Endothelial cell of umbilical vein (primary cell): ENCODE measurements at regions not wholly inside any gene's neighbourhood (a gene's known extent, or its start where the extent isn't known, plus 50 kb on each side); places are given as distances from the start of the nearest gene placed in this dataset.

Experiments used
- BruUV-seq: library from RNA; stranded (reverse); fragments of 400-500 nt; replicated peaks from 2 replicates; lab custom pipeline; 2021; lab: Mats Ljungman, UMichigan
- CTCF ChIA-PET: fragments of 300-600, 350-600 bp; sonication (Branson Sonifier 250); formaldehyde crosslinking; loops from one replicate; lab custom pipeline; 2021; ENCODE audit warnings: antibody characterized with exemption, inconsistent platforms; lab: Charles Lee
- POLR2A ChIA-PET: fragments of 300-600, 350-600 bp; sonication (Branson Sonifier 250); formaldehyde crosslinking; loops from one replicate; lab custom pipeline; 2021; ENCODE audit warnings: antibody characterized with exemption, inconsistent platforms; lab: Charles Lee
- DNase-seq: peaks from one replicate; pipeline ENCODE4 v3.0.0-alpha.2; 2011; ENCODE audit warnings: low read depth, low spot score
- FAIRE-seq: peaks from 2 replicates; lab custom pipeline; 2011; peaks lifted over from hg19 to GRCh38; lab: Jason Lieb, UNC
- H2AFZ ChIP-seq: 2 replicates; pipeline ENCODE4 v1.6.0; 2012; ENCODE audit warnings: low read depth, low read length, control low read depth, inconsistent platforms
- H3K27ac ChIP-seq: 2 replicates; pipeline ENCODE4 v1.5.1; 2011; ENCODE audit warnings: low read depth, mild to moderate bottlenecking, control low read depth, low read length, moderate library complexity; ENCODE audit not compliant: insufficient read depth
- H3K27me3 ChIP-seq, 2 experiments: 2 replicates each; pipeline versions ENCODE4 v1.6.0 to v1.6.1; 2011; ENCODE audit warnings: low read length in 2 of 2, mixed read lengths in 1 of 2; ENCODE audit not compliant: control insufficient read depth in 2 of 2, insufficient read depth in 2 of 2
- H3K36me3 ChIP-seq, 2 experiments: 2 replicates in 1 of 2; 3 replicates in 1 of 2; pipeline ENCODE4 v1.5.1; 2011; ENCODE audit warnings: low read length in 2 of 2, mild to moderate bottlenecking in 1 of 2, moderate library complexity in 1 of 2; ENCODE audit not compliant: control insufficient read depth in 2 of 2, insufficient read depth in 2 of 2; ENCODE audit errors: extremely low read depth in 1 of 2
- H3K4me1 ChIP-seq: 3 replicates; pipeline ENCODE4 v1.5.1; 2011; ENCODE audit warnings: mild to moderate bottlenecking, low read length; ENCODE audit not compliant: control insufficient read depth, insufficient read depth; ENCODE audit errors: extremely low read depth
- H3K4me2 ChIP-seq: 2 replicates; pipeline ENCODE4 v1.6.1; 2011; ENCODE audit warnings: low read length, control low read depth, mixed read lengths; ENCODE audit not compliant: insufficient read depth
- H3K4me3 ChIP-seq, 3 experiments: fragments of 200-600 bp in 1 of 3; sonication (generic), shearing (Covaris generic) in 1 of 3; replicated peaks in 1 of 3; 2 replicates each; pipeline ENCODE4 v1.5.1; 2011 to 2016; ENCODE audit warnings: control low read depth in 3 of 3, low read length in 3 of 3, mild to moderate bottlenecking in 2 of 3, inconsistent platforms in 1 of 3, low read depth in 1 of 3, moderate library complexity in 1 of 3; ENCODE audit not compliant: insufficient read depth in 1 of 3
- H3K79me2 ChIP-seq: 2 replicates; pipeline ENCODE4 v1.6.0; 2012; ENCODE audit warnings: low read length, inconsistent platforms; ENCODE audit not compliant: control insufficient read depth, insufficient read depth
- H3K9ac ChIP-seq: replicated peaks from 2 replicates; pipeline ENCODE3; 2011; ENCODE audit warnings: low read length, control low read depth; ENCODE audit not compliant: insufficient read depth; ENCODE audit errors: extremely low read depth
- H3K9me1 ChIP-seq: replicated peaks from 3 replicates; pipeline ENCODE4 v1.6.0; 2011; ENCODE audit warnings: mild to moderate bottlenecking, low read length; ENCODE audit not compliant: control insufficient read depth, insufficient read depth; ENCODE audit errors: extremely low read depth
- H3K9me3 ChIP-seq: replicated peaks from 2 replicates; pipeline ENCODE4 v1.5.1; 2012; ENCODE audit warnings: low read length, inconsistent platforms; ENCODE audit not compliant: control insufficient read depth, insufficient read depth
- H4K20me1 ChIP-seq: replicated peaks from 2 replicates; pipeline ENCODE3; 2011; ENCODE audit warnings: mild to moderate bottlenecking, low read length; ENCODE audit not compliant: control insufficient read depth, insufficient read depth; ENCODE audit errors: extremely low read depth
- CTCF ChIP-seq, 2 donors: IDR thresholded peaks; 1 replicate in 1 of 2; 2 replicates in 1 of 2; pipeline ENCODE4 v1.5.1; 2011; ENCODE audit warnings: low read length in 2 of 2, mild to moderate bottlenecking in 2 of 2, moderate library complexity in 2 of 2, control low read depth in 1 of 2, inconsistent platforms in 1 of 2, low read depth in 1 of 2; ENCODE audit not compliant: insufficient read depth in 1 of 2; ENCODE audit errors: extremely low read depth in 1 of 2
- EZH2 ChIP-seq: IDR thresholded peaks from 2 replicates; pipeline ENCODE4 v1.6.1; 2012; ENCODE audit warnings: borderline replicate concordance, low read depth, mild to moderate bottlenecking, moderate library complexity, low read length, inconsistent platforms; ENCODE audit not compliant: severe bottlenecking
- GATA2 ChIP-seq: IDR thresholded peaks from 2 replicates; pipeline ENCODE4 v1.7.0; 2011; ENCODE audit warnings: low read depth, mild to moderate bottlenecking, moderate library complexity, mixed read lengths, low read length; ENCODE audit not compliant: insufficient read length, insufficient read depth
- MYC ChIP-seq: IDR thresholded peaks from one replicate; pipeline ENCODE4 v1.6.1; 2011; ENCODE audit warnings: mild to moderate bottlenecking, low read depth, low read length
- POLR2A ChIP-seq: IDR thresholded peaks from 2 replicates; pipeline ENCODE4 v1.6.1; 2012; ENCODE audit warnings: low read depth, mild to moderate bottlenecking, control low read depth, low read length
- dilution Hi-C: fragments of 300-500 bp; cut with MboI; formaldehyde crosslinking; loops from one replicate; pipeline ENCODE4 v1.15.0; 2019; ENCODE audit warnings: low sequenced_read_pairs; ENCODE audit not compliant: extremely low pct_ligation_motif_present
- intact Hi-C: fragments of 100-400 bp; cut with micrococcal nuclease; formaldehyde crosslinking; loops from one replicate; pipeline ENCODE4 v1.10.0; 2022

GRCh38 chr9:36488389-36488756 is 84.3 kb upstream of the MELK start:
- FAIRE-seq (no peak), DNase-seq (no peak)
- POLR2A ChIA-PET, result interaction anchor here (0.6 to 1.2 kb wide), 2 partner anchors 29 to 31 kb away, joined by 3 read pairs; no protein-coding TSS in a partner anchor
- no TSS peak for BruUV-seq
- peak overlapping the region; percentile 93 for H3K4me2 ChIP-seq
- H3K9me1 ChIP-seq, result no peaks in the 10 kb centered on the region
- TF ChIP-seq MYC, result no peak
- no peak for TF ChIP-seq EZH2
- TF ChIP-seq POLR2A, result no peak
- no peak for TF ChIP-seq GATA2
- no peak for TF ChIP-seq CTCF (IDR thresholded peaks at IDR 0.05; ENCODE audit: extremely low read depth in 1 of 2, insufficient read depth in 1 of 2, low read depth in 1 of 2, low read length in 2 of 2)
- dilution Hi-C loops, result no loop called here
- no peaks in the 10 kb centered on the region for H3K36me3 ChIP-seq
- H3K27me3 ChIP-seq, result no peaks in the 10 kb centered on the region
- H3K4me3 ChIP-seq, result peak overlapping the region; percentile 30 to 75 (median 67)
- peak overlapping the region; percentile 99 for H2AFZ ChIP-seq
- peak overlapping the region; percentile 79 for H3K9ac ChIP-seq
- peaks cover 2% of the 10 kb centered on the region for H4K20me1 ChIP-seq
- CTCF ChIA-PET, result interaction anchor here (0.9 to 5.4 kb wide), 3 partner anchors 17 to 81 kb away, joined by 4 to 29 read pairs (median 7); no protein-coding TSS in a partner anchor
- H3K9me3 ChIP-seq, result no peaks in the 10 kb centered on the region
- H3K79me2 ChIP-seq, result peaks cover 36% of the 10 kb centered on the region
- peaks cover 23% of the 10 kb centered on the region for H3K4me1 ChIP-seq
- intact Hi-C loops, result loop anchor here (1.0 kb wide), 1 partner anchor 88 kb away; the partner anchor contains the start of gene RNF38
- peak overlapping the region; percentile 81 for H3K27ac ChIP-seq
